ENCODE measurements at regions not wholly inside any gene's neighbourhood (a gene's known extent, or its start where the extent isn't known, plus 50 kb on each side); places are given as distances from the start of the nearest gene placed in this dataset.

- no peak for TF ChIP-seq POLR2AphosphoS5 (IDR thresholded peaks at IDR 0.05; ENCODE audit: insufficient read depth in 1 of 2, low read depth in 1 of 2)
- TF ChIP-seq, protein P1, sequence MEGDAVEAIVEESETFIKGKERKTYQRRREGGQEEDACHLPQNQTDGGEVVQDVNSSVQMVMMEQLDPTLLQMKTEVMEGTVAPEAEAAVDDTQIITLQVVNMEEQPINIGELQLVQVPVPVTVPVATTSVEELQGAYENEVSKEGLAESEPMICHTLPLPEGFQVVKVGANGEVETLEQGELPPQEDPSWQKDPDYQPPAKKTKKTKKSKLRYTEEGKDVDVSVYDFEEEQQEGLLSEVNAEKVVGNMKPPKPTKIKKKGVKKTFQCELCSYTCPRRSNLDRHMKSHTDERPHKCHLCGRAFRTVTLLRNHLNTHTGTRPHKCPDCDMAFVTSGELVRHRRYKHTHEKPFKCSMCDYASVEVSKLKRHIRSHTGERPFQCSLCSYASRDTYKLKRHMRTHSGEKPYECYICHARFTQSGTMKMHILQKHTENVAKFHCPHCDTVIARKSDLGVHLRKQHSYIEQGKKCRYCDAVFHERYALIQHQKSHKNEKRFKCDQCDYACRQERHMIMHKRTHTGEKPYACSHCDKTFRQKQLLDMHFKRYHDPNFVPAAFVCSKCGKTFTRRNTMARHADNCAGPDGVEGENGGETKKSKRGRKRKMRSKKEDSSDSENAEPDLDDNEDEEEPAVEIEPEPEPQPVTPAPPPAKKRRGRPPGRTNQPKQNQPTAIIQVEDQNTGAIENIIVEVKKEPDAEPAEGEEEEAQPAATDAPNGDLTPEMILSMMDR (IDR thresholded peaks at IDR 0.05): no peak
- no peak for TF ChIP-seq POLR2A (IDR thresholded peaks at IDR 0.05)
These were observed 311.5 kb downstream of the RFC3 start for GRCh38 chr13:34129436-34129835.

Data from vagina (tissue), 2 donors.